OCI-LY7 (cell line): ENCODE measurements at regions not wholly inside any gene's neighbourhood (a gene's known extent, or its start where the extent isn't known, plus 50 kb on each side); places are given as distances from the start of the nearest gene placed in this dataset.
"Not testable (repeated sequence)": the region's sequence is repeated elsewhere in the genome, so short reads cannot be mapped to it uniquely, and the experiment has no call there.

Source experiments
- BruUV-seq: library from RNA; stranded (reverse); fragments of 400-500 nt; replicated peaks from 2 replicates; lab custom pipeline; 2021; lab: Mats Ljungman, UMichigan
- CTCF ChIA-PET: fragments of 300-600 bp; sonication (Branson Sonifier 250); formaldehyde crosslinking; loops from one replicate; lab custom pipeline; 2022; ENCODE audit warnings: antibody characterized with exemption; ENCODE audit not compliant: unreplicated experiment; lab: Charles Lee
- POLR2A ChIA-PET: fragments of 300-600 bp; sonication (Branson Sonifier 250); formaldehyde crosslinking; loops from one replicate; lab custom pipeline; 2022; ENCODE audit warnings: antibody characterized with exemption; lab: Charles Lee
- DNase-seq: peaks from one replicate; pipeline ENCODE4 v3.0.0-alpha.2; 2015; ENCODE audit warnings: low spot score
- H2AFZ ChIP-seq: fragments of 200-600 bp; sonication (generic), shearing (Covaris generic); 2 replicates; pipeline ENCODE4 v1.6.1; 2014; ENCODE audit warnings: mild to moderate bottlenecking, antibody characterized with exemption, low read length, moderate library complexity
- H3K27ac ChIP-seq: fragments of 200-600 bp; sonication (generic); 2 replicates; pipeline ENCODE4 v1.5.1; 2014; ENCODE audit warnings: mixed run types, low read depth, mild to moderate bottlenecking, moderate library complexity, low read length, inconsistent platforms; ENCODE audit not compliant: poor library complexity, severe bottlenecking
- H3K36me3 ChIP-seq: fragments of 200-600 bp; sonication (generic); 2 replicates; pipeline ENCODE4 v1.6.1; 2014; ENCODE audit warnings: mild to moderate bottlenecking, antibody characterized with exemption, low read length, moderate library complexity, mixed read lengths; ENCODE audit not compliant: insufficient read depth
- H3K4me1 ChIP-seq: fragments of 200-600 bp; sonication (generic); 2 replicates; pipeline ENCODE4 v1.5.1; 2014; ENCODE audit warnings: mild to moderate bottlenecking, low read length; ENCODE audit not compliant: insufficient read depth, poor library complexity, severe bottlenecking
- H3K4me2 ChIP-seq: fragments of 200-600 bp; sonication (generic); 2 replicates; pipeline ENCODE4 v1.6.1; 2014; ENCODE audit warnings: mild to moderate bottlenecking, low read length
- H3K4me3 ChIP-seq: fragments of 200-600 bp; sonication (generic); 2 replicates; pipeline ENCODE4 v1.5.1; 2014; ENCODE audit warnings: mild to moderate bottlenecking, low read depth, low read length; ENCODE audit not compliant: poor library complexity, severe bottlenecking
- H3K79me2 ChIP-seq: fragments of 200-600 bp; sonication (generic); 2 replicates; pipeline ENCODE4 v1.6.1; 2016; ENCODE audit warnings: low read depth, mild to moderate bottlenecking, low read length, moderate library complexity, mixed read lengths; ENCODE audit not compliant: insufficient read depth
- H3K9me2 ChIP-seq: fragments of 200-600 bp; sonication (generic); 2 replicates; pipeline ENCODE4 v1.6.1; 2016; ENCODE audit warnings: mild to moderate bottlenecking, low read length, mixed read lengths; ENCODE audit not compliant: insufficient read depth
- H3K9me3 ChIP-seq: fragments of 200-600 bp; sonication (generic); 2 replicates; pipeline ENCODE4 v1.6.1; 2014; ENCODE audit warnings: mild to moderate bottlenecking, mixed run types, low read length, mixed read lengths
- H4K20me1 ChIP-seq: fragments of 200-600 bp; sonication (generic); 2 replicates; pipeline ENCODE4 v1.6.1; 2014; ENCODE audit warnings: mild to moderate bottlenecking, antibody characterized with exemption, low read length, moderate library complexity, mixed read lengths; ENCODE audit not compliant: insufficient read depth
- EZH2phosphoT487 ChIP-seq: fragments of 200-600 bp; sonication (generic); IDR thresholded peaks from 2 replicates; pipeline ENCODE4 v1.6.1; 2018; ENCODE audit warnings: low read depth, borderline replicate concordance, mild to moderate bottlenecking, mixed run types, antibody characterized with exemption, low read length, moderate library complexity, mixed read lengths
- intact Hi-C: fragments of 100-400 bp; cut with micrococcal nuclease; formaldehyde crosslinking; loops from one replicate; pipeline ENCODE4 v1.10.0; 2022; ENCODE audit not compliant: unreplicated experiment
- TF ChIP-seq, protein P1 (sequence below): fragments of 200-600 bp; sonication (generic); conservative IDR thresholded peaks from 2 replicates; pipeline ENCODE4 v1.5.1; 2014; ENCODE audit warnings: mild to moderate bottlenecking, antibody characterized with exemption, low read length, moderate library complexity, mixed read lengths

DNA sequence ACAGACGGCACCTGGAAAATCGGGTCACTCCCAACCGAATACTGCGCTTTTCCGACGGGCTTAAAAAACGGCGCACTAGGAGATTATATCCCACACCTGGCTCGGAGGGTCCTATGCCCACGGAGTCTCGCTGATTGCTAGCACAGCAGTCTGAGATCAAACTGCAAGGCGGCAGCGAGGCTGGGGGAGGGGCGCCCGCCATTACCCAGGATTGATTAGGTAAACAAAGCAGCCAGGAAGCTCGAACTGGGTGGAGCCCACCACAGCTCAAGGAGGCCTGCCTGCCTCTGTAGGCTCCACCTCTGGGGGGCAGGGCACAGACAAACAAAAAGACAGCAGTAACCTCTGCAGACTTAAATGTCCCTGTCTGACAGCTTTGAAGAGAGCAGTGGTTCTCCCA lies 64.5 kb downstream of the SLC30A10 start:
- H3K9me2 ChIP-seq, POLR2A ChIA-PET, H3K27ac ChIP-seq, H3K4me1 ChIP-seq, H3K9me3 ChIP-seq, intact Hi-C loops, H3K36me3 ChIP-seq, H2AFZ ChIP-seq, H3K4me2 ChIP-seq, H3K79me2 ChIP-seq, H4K20me1 ChIP-seq, H3K4me3 ChIP-seq, BruUV-seq, CTCF ChIA-PET, DNase-seq: not testable (repeated sequence)

DNA sequence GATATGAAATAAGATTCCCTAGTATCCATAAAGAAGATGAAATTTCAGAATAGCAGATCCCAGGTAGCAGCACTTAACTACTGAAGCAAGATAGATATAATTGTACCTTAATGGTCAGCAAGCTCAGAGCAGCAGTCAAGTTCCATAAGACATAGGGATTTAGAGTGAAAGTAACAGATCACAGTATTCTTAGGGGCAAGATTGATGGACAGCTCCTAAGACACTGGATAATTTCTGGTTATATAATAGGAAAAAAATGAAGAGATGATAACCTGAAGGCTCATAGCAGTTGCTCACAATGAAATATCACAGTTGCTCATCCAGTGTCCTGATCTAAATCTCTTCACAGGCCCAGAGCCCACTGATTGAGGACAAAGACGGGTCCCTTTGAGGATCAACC lies 66.0 kb downstream of the SLC30A10 start:
- intact Hi-C loops, result no loop called here
- H3K4me2 ChIP-seq, result no peak overlapping the region
- H3K27ac ChIP-seq, result no peak overlapping the region
- ChIA-PET POLR2A (interaction anchor here (0.7 kb wide), 1 partner anchor 949 kb away, joined by 3 read pairs; no protein-coding TSS in a partner anchor), CTCF (no interaction called here)
- H3K4me3 ChIP-seq, result no peak overlapping the region
- H3K79me2 ChIP-seq, result no peaks in the 10 kb centered on the region
- no peaks in the 10 kb centered on the region for H3K9me3 ChIP-seq
- H4K20me1 ChIP-seq, result no peaks in the 10 kb centered on the region
- no TSS peak for BruUV-seq
- H3K4me1 ChIP-seq, result no peaks in the 10 kb centered on the region
- DNase-seq, result no peak
- H3K9me2 ChIP-seq, result no peaks in the 10 kb centered on the region
- TF ChIP-seq, protein P1, sequence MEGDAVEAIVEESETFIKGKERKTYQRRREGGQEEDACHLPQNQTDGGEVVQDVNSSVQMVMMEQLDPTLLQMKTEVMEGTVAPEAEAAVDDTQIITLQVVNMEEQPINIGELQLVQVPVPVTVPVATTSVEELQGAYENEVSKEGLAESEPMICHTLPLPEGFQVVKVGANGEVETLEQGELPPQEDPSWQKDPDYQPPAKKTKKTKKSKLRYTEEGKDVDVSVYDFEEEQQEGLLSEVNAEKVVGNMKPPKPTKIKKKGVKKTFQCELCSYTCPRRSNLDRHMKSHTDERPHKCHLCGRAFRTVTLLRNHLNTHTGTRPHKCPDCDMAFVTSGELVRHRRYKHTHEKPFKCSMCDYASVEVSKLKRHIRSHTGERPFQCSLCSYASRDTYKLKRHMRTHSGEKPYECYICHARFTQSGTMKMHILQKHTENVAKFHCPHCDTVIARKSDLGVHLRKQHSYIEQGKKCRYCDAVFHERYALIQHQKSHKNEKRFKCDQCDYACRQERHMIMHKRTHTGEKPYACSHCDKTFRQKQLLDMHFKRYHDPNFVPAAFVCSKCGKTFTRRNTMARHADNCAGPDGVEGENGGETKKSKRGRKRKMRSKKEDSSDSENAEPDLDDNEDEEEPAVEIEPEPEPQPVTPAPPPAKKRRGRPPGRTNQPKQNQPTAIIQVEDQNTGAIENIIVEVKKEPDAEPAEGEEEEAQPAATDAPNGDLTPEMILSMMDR, result no peak
- no peak for TF ChIP-seq EZH2phosphoT487
- no peak overlapping the region for H2AFZ ChIP-seq
- H3K36me3 ChIP-seq, result no peaks in the 10 kb centered on the region

DNA sequence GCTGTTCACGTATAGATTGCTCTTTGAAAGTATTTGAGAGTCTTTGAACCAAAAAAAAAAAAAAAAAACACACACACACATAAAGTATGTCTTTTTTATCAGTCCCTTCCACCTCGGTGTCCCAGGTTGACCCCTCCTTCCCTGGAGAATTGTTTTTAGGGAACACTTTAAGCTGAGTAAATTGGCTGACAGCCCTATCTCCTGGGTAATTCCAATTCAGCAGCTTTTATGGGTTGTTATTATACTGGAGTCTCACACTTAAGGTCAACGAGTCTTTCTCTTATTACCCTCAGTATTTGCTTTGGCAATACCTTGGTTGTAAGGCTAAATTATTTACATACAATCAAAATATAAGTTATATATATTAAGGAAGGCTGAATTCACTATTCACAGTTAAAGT lies 69.4 kb downstream of the SLC30A10 start:
- ChIA-PET CTCF (no interaction called here), POLR2A (no interaction called here)
- H3K4me1 ChIP-seq, result no peaks in the 10 kb centered on the region
- H3K27ac ChIP-seq, result no peak overlapping the region
- H3K4me2 ChIP-seq, result no peak overlapping the region
- no peaks in the 10 kb centered on the region for H3K9me2 ChIP-seq
- H3K9me3 ChIP-seq, result no peaks in the 10 kb centered on the region
- no peaks in the 10 kb centered on the region for H3K79me2 ChIP-seq
- no peaks in the 10 kb centered on the region for H4K20me1 ChIP-seq
- H2AFZ ChIP-seq, result no peak overlapping the region
- H3K4me3 ChIP-seq, result no peak overlapping the region
- intact Hi-C loops, result no loop called here
- TF ChIP-seq, protein P1, result no peak
- no peak for TF ChIP-seq EZH2phosphoT487
- DNase-seq, result no peak
- H3K36me3 ChIP-seq, result no peaks in the 10 kb centered on the region
- BruUV-seq, result no TSS peak
